Uterus (tissue), 3 donors: ENCODE measurements at regions not wholly inside any gene's neighbourhood (a gene's known extent, or its start where the extent isn't known, plus 50 kb on each side); places are given as distances from the start of the nearest gene placed in this dataset.

Source experiments
- DNase-seq, 2 donors: peaks; one replicate each; pipeline ENCODE4 v3.0.0-alpha.2; 2019 to 2020
- H3K27ac ChIP-seq, 2 donors: fragments of 200-600 bp; sonication (generic); 1 replicate in 1 of 2; 2 replicates in 1 of 2; pipeline ENCODE4 v1.5.1; 2016 to 2018
- H3K27me3 ChIP-seq, 2 donors: fragments of 200-600 bp; sonication (generic); one replicate each; pipeline ENCODE4 v1.5.1; 2018 to 2019; ENCODE audit warnings: control low read depth in 1 of 2
- H3K36me3 ChIP-seq, 2 donors: fragments of 200-600 bp; sonication (generic); one replicate each; pipeline ENCODE4 v1.5.1; 2019; ENCODE audit warnings: control low read depth in 1 of 2
- H3K4me1 ChIP-seq, 2 donors: fragments of 200-600 bp; sonication (generic); one replicate each; pipeline ENCODE4 v1.5.1; 2018 to 2019; ENCODE audit warnings: control low read depth in 1 of 2
- H3K4me3 ChIP-seq, 2 donors: fragments of 200-600 bp; sonication (generic); 1 replicate in 1 of 2; 2 replicates in 1 of 2; pipeline ENCODE4 v1.5.1; 2018 to 2019; ENCODE audit warnings: mild to moderate bottlenecking in 1 of 2
- H3K9me3 ChIP-seq, 2 donors: fragments of 200-600 bp; sonication (generic); one replicate each; pipeline ENCODE4 v1.5.1; 2019; ENCODE audit warnings: control low read depth in 1 of 2
- POLR2A ChIP-seq, 2 donors: fragments of 450-650 bp; IDR thresholded peaks; one replicate each; pipeline ENCODE4 v1.6.1; 2016; ENCODE audit warnings: antibody characterized with exemption in 2 of 2, mild to moderate bottlenecking in 1 of 2, moderate library complexity in 1 of 2
- intact Hi-C: fragments of 100-400 bp; cut with DNase I; formaldehyde crosslinking; loops from one replicate; pipeline ENCODE4 v1.15.1; 2023; ENCODE audit warnings: low total_unique reads
- TF ChIP-seq, protein P1 (sequence below), 4 experiments: fragments of 200-600 bp in 2 of 4; fragments of 450-650 bp in 2 of 4; sonication (generic) in 2 of 4; IDR thresholded peaks; one replicate each; pipeline ENCODE4 v1.5.1; 2016 to 2019; ENCODE audit warnings: antibody characterized with exemption in 4 of 4, mild to moderate bottlenecking in 2 of 4, moderate library complexity in 1 of 4
- donor health status: DM: yes; HTN: yes; CAD: no.

DNA sequence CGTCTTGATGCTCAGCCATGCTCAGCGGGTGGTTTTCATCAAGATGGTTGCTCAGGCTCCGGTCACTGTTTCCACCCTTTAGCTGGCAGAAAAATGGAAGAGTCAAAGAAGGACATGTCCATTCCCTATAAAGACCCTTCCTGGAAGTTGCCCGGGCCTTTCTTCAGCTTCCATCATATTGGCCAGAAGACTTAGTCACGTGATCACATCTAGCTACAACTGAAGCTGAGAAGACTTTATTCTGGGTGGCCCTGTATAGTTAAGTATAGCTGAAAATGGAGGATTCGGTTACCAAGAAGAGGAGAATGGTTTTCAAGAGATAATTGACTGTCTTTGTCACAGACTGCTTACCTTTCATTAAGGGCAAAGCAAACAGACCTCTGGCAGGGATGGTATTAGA is 296.7 kb upstream of the CASK start:
- Histone ChIP-seq H3K27ac (no peak overlapping the region), H3K4me1 (no peaks in the 10 kb centered on the region), H3K27me3 (no peaks in the 10 kb centered on the region), H3K4me3 (no peak overlapping the region), H3K9me3 (no peaks in the 10 kb centered on the region), H3K36me3 (no peaks in the 10 kb centered on the region)
- TF ChIP-seq POLR2A (IDR thresholded peaks at IDR 0.05), result no peak
- TF ChIP-seq, protein P1, sequence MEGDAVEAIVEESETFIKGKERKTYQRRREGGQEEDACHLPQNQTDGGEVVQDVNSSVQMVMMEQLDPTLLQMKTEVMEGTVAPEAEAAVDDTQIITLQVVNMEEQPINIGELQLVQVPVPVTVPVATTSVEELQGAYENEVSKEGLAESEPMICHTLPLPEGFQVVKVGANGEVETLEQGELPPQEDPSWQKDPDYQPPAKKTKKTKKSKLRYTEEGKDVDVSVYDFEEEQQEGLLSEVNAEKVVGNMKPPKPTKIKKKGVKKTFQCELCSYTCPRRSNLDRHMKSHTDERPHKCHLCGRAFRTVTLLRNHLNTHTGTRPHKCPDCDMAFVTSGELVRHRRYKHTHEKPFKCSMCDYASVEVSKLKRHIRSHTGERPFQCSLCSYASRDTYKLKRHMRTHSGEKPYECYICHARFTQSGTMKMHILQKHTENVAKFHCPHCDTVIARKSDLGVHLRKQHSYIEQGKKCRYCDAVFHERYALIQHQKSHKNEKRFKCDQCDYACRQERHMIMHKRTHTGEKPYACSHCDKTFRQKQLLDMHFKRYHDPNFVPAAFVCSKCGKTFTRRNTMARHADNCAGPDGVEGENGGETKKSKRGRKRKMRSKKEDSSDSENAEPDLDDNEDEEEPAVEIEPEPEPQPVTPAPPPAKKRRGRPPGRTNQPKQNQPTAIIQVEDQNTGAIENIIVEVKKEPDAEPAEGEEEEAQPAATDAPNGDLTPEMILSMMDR (IDR thresholded peaks at IDR 0.05), result no peak
- no peak for DNase-seq
- intact Hi-C loops, result no loop called here

DNA sequence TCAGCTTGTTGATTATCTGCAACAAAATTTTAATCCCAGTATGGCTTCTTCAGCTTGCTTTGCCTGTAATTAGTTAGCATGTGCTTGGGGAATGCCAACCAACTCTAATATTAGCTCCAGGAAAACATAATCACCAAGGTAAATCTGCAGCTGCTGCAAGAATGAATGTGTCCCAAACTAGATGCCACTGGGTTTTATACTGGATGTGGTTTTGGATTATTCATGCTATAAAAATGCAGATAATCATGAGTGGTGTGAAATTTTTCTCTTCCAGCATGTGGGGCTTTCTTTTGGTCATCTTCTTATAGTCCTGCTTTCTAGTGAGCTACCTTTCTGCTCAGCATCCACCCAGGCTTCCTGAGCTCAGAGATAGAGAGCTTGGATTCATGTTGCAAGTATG is 295.9 kb upstream of the CASK start:
- Histone ChIP-seq H3K4me3 (no peak overlapping the region), H3K9me3 (no peaks in the 10 kb centered on the region), H3K4me1 (no peaks in the 10 kb centered on the region), H3K27ac (no peak overlapping the region), H3K36me3 (no peaks in the 10 kb centered on the region), H3K27me3 (no peaks in the 10 kb centered on the region)
- DNase-seq, result no peak
- intact Hi-C loops, result no loop called here
- no peak for TF ChIP-seq POLR2A (IDR thresholded peaks at IDR 0.05)
- TF ChIP-seq, protein P1 (IDR thresholded peaks at IDR 0.05), result no peak

DNA sequence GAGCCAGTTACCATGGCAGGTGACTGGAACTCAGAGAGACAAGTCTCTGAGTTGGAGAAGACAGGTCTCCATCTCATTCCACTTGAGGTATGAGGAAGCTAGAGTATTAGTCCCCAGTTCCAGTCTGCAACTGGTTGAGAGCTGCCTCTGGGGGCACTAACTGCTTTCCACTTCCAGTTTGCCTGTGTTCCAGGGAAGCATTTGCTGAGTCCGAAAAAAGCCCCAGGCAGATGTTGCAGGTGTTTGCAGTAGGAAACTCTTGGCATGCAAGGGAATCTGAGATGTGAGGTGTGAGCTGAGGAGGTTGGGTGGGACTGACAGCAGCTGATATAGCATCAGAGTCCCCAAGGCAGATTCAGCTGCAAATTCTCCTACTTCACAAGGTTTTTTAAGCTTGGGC is 272.2 kb upstream of the CASK start:
- Histone ChIP-seq H3K4me3 (no peak overlapping the region), H3K27ac (no peak overlapping the region), H3K9me3 (no peaks in the 10 kb centered on the region), H3K27me3 (no peaks in the 10 kb centered on the region), H3K4me1 (no peaks in the 10 kb centered on the region), H3K36me3 (no peaks in the 10 kb centered on the region)
- DNase-seq, result no peak
- intact Hi-C loops, result no loop called here
- TF ChIP-seq, protein P1 (IDR thresholded peaks at IDR 0.05), result no peak
- no peak for TF ChIP-seq POLR2A (IDR thresholded peaks at IDR 0.05)

DNA sequence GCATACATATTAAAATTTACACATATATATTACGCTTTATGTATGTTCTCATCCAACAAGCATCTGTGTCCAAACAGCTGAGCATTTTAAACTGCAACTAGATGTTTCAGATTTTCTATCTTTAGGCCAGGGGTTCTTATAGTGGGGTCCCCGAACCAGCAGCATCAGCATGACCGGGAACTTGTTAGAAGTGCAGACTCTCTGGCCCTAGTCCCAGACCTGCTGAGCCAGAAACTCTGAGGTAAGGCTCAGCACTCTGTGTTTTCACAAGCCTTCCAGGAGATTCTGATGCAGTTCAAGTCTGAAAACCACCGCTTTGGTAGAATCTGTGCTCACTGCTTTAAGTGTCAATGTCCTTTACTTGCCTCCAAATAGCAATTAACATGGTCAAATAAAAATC is 266.2 kb upstream of the CASK start:
- Histone ChIP-seq H3K27ac (no peak overlapping the region), H3K9me3 (no peaks in the 10 kb centered on the region), H3K27me3 (no peaks in the 10 kb centered on the region), H3K4me3 (no peak overlapping the region), H3K36me3 (no peaks in the 10 kb centered on the region), H3K4me1 (no peaks in the 10 kb centered on the region)
- no peak for DNase-seq
- TF ChIP-seq POLR2A (IDR thresholded peaks at IDR 0.05), result no peak
- TF ChIP-seq, protein P1 (IDR thresholded peaks at IDR 0.05), result no peak
- intact Hi-C loops, result no loop called here

DNA sequence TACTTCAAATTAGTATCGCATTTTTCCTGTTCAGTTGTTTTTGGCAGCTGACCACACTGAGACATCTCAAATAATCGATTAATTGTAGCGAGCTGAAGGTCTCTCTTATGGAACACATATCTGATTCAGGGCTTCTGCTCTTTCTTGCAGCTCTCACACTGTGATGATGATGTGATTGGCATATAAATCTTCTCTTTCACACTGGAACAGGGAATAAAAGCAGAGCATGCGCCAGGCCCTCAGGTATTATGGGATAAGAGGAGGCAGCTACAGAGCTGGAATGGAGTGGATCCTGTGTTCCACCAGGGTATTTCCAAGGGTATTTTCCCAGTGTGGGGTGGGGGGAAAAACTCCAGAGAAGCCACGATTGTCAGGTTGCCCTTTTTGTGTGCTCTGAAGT is 265.4 kb upstream of the CASK start:
- Histone ChIP-seq H3K9me3 (no peaks in the 10 kb centered on the region), H3K36me3 (no peaks in the 10 kb centered on the region), H3K27ac (no peak overlapping the region), H3K4me3 (no peak overlapping the region), H3K4me1 (no peaks in the 10 kb centered on the region), H3K27me3 (no peaks in the 10 kb centered on the region)
- intact Hi-C loops, result no loop called here
- no peak for DNase-seq
- no peak for TF ChIP-seq POLR2A (IDR thresholded peaks at IDR 0.05)
- TF ChIP-seq, protein P1 (IDR thresholded peaks at IDR 0.05), result no peak
